GM21529 (cell line): ENCODE measurements at regions not wholly inside any gene's neighbourhood (a gene's known extent, or its start where the extent isn't known, plus 50 kb on each side); places are given as distances from the start of the nearest gene placed in this dataset.
A peak's percentile ranks its signal among the peaks of the same experiment; 100 is the strongest.

ENCODE experiments used
- ATAC-seq: cut with Tn5 transposase; IDR thresholded peaks from one replicate; pipeline ENCODE4 v1.9.1; 2021; ENCODE audit not compliant: unreplicated experiment

GRCh38 chr3:103047640-103048039 is 612.8 kb downstream of the ZPLD1 start:
- no peak for ATAC-seq

GRCh38 chr3:103048068-103048722 is 613.4 kb downstream of the ZPLD1 start:
- ATAC-seq: no peak

- no peak for ATAC-seq
Observed at GRCh38 chr3:103052236-103052830, 617.5 kb downstream of the ZPLD1 start.

- ATAC-seq: no peak
Observed at GRCh38 chr3:103055021-103055520, 620.3 kb downstream of the ZPLD1 start.

- no peak for ATAC-seq
Observed at GRCh38 chr3:103056542-103056941, 621.7 kb downstream of the ZPLD1 start.

DNA sequence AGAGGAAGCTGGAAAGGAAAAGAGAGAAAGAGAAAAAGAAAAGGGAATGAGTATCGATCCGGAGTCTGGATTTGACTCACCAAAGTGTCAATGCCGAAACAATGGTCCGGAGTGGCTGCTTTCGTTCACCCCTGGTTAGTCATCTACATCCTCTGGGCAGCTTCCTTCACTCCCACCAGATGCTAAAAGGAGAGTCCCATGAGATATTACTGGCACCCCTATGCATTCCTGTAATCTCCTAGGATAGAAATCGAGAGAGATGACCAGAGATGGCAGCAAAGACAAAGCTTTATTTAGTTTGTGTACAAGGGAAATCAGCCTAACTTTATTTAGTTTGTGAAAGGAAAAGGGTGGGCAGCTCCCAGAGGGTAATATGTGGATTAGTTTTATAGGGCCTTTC is 622.2 kb downstream of the ZPLD1 start:
- ATAC-seq: no peak

DNA sequence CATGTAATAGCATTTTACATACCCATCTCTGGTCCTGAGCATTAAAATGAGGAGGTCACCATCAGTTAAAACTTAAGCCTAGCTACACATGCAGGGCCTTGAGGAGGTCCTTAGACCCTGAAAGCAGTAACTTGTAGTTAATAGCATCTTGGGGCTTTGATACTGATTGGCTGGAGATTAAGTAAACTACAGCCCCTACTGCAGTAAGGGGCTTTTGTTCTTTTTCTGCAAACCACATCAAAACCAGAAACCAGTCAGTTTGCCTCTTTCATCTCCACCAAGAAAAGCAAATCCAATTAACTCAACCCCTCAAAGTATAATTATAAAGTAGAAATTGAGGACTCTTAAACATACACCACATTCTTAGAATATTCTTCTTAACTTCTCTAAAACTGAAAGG is 622.7 kb downstream of the ZPLD1 start:
- ATAC-seq: no peak

- no peak for ATAC-seq
Observed at GRCh38 chr3:103059432-103059831, 624.6 kb downstream of the ZPLD1 start.

- ATAC-seq: no peak
Observed at GRCh38 chr3:103060242-103060641, 625.4 kb downstream of the ZPLD1 start.

GRCh38 chr3:103067963-103068362 is 633.1 kb downstream of the ZPLD1 start:
- ATAC-seq: no peak

DNA sequence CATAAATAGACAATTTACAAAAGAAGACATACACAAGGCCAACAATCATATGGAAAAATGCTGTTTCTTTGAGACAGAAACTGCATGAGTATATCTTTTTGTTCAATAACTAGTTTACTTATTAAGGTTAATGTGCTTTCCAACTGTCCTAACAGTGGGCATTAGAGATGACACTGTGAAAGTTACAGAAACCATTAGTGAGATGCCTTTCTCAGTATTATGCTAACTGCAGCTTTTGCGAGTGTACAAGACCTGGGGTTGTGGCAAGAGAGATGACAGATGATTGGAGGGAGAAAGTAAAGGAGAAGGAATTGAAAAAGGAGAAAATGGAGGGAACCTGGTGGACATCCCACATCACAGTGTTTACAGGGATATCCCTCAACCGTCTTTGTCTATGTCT is 640.5 kb downstream of the ZPLD1 start:
- no peak for ATAC-seq

DNA sequence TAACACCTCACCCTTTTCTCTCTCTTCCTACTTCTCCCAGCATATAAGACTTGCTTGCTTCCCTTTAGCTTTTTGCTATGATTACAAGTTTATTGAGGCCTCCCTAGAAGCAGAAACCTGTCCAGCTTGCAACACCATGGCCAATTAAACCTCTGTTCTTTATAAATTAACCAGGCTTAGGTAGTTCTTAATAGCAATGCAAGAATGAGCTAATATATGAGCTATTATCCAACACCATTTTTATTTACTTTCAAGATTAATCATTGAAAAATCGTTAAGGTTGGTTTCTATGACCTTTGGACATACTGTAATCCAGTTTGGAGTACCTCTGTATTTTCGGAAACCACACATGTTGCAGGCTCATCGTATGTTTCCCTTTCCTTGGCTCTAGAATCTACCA is 643.1 kb downstream of the ZPLD1 start:
- ATAC-seq: no peak

DNA sequence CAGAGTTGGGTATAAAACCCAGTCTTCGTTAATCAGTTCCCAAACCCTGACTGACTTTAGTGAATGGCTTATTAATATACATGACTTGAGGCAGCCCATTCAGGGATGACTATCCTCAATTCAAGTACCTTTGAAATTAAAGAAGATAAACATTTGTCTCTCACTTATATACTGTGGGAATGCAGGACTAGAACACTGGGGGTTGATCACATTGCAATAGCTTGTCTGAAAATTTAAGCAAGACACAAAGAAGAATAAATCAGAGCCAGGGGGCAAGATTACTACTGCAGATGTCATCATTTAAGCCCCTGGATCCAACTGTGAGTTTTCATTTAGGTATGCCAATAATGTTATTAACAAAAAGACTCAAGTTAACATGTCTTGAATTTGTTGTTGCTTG is 647.7 kb downstream of the ZPLD1 start:
- ATAC-seq: no peak

- ATAC-seq: no peak
Observed at GRCh38 chr3:103083848-103084631, 649.2 kb downstream of the ZPLD1 start.

GRCh38 chr3:103085465-103085864 is 650.6 kb downstream of the ZPLD1 start:
- peak; percentile 72 for ATAC-seq

DNA sequence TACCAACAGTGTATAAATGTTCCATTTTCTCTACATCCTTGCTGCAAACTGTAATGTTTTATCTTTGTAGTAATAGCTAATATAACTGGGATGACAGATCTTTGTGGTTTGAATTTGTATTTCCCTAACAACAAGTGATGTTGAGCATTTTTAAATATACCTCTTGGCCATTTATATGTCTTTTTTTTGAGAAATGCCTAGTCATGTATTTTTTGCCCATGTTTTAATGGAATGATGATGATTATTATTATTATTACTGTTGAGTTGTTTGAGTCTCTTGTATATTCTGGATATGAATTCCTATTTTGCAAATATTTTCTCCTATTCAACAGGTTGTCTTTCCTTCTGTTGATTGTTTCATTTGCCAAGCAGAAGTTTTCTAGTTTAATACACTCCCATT is 654.9 kb downstream of the ZPLD1 start:
- no peak for ATAC-seq

GRCh38 chr3:103105206-103105605 is 670.4 kb downstream of the ZPLD1 start:
- no peak for ATAC-seq

DNA sequence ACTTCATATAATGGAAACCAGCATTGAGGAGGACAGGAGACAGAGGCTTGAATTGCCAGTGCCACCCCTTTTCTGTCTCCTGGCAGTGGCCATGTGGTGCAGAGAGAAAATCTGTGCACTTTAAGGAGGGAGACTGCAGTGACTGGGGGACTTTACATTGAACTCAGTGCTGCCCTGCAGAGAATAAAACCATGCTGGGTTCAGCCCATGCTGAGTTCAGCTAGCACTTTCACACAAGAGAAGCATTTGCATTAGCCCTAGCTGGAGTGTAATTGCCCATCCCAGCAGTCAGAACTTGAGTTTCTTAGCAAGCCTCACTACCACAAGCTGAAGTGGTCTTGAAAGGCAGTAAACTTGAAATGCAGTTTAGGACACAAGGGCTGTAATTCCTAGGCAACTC is 677.5 kb downstream of the ZPLD1 start:
- no peak for ATAC-seq

GRCh38 chr3:103126115-103126514 is 691.3 kb downstream of the ZPLD1 start:
- peak; percentile 39 for ATAC-seq

GRCh38 chr3:103127098-103127630 is 692.3 kb downstream of the ZPLD1 start:
- no peak for ATAC-seq

GRCh38 chr3:103127737-103128136 is 692.9 kb downstream of the ZPLD1 start:
- peak; percentile 92 for ATAC-seq
